Activated naive CD4-positive, alpha-beta T cell treated with anti-CD3 and anti-CD28 coated beads, Interleukin-2, amount 50 U/mL, for 16 hours (primary cell): ENCODE measurements at regions not wholly inside any gene's neighbourhood (a gene's known extent, or its start where the extent isn't known, plus 50 kb on each side); places are given as distances from the start of the nearest gene placed in this dataset.

Experiments used
- DNase-seq: peaks from one replicate; pipeline ENCODE4 v3.0.0-alpha.2; 2020

GRCh38 chr2:129133692-129134641 is 815.3 kb upstream of the HS6ST1 start:
- DNase-seq: no peak

- no peak for DNase-seq
These were observed 816.3 kb upstream of the HS6ST1 start for GRCh38 chr2:129135017-129135416.

GRCh38 chr2:129139380-129139779 is 820.7 kb upstream of the HS6ST1 start:
- no peak for DNase-seq

GRCh38 chr2:129142465-129142864 is 823.8 kb upstream of the HS6ST1 start:
- no peak for DNase-seq

GRCh38 chr2:129144082-129144791 is 825.6 kb upstream of the HS6ST1 start:
- DNase-seq: no peak

- no peak for DNase-seq
These were observed 827.0 kb upstream of the RAB6C start for GRCh38 chr2:129152514-129152913.

GRCh38 chr2:129160879-129161278 is 818.6 kb upstream of the RAB6C start:
- DNase-seq: no peak

GRCh38 chr2:129164220-129164949 is 815.1 kb upstream of the RAB6C start:
- no peak for DNase-seq

GRCh38 chr2:129165006-129165405 is 814.5 kb upstream of the RAB6C start:
- DNase-seq: no peak

GRCh38 chr2:129167456-129167855 is 812.0 kb upstream of the RAB6C start:
- DNase-seq: no peak

GRCh38 chr2:129170570-129170969 is 808.9 kb upstream of the RAB6C start:
- DNase-seq: no peak

- DNase-seq: no peak
These were observed 805.3 kb upstream of the RAB6C start for GRCh38 chr2:129174143-129174542.

GRCh38 chr2:129175051-129175450 is 804.4 kb upstream of the RAB6C start:
- DNase-seq: no peak

- DNase-seq: no peak
These were observed 803.1 kb upstream of the RAB6C start for GRCh38 chr2:129176375-129176774.

- DNase-seq: no peak
These were observed 801.1 kb upstream of the RAB6C start for GRCh38 chr2:129178356-129178755.

- DNase-seq: no peak
These were observed 800.3 kb upstream of the RAB6C start for GRCh38 chr2:129179199-129179598.

GRCh38 chr2:129180124-129180716 is 799.2 kb upstream of the RAB6C start:
- DNase-seq: no peak

- no peak for DNase-seq
These were observed 798.0 kb upstream of the RAB6C start for GRCh38 chr2:129181433-129181832.

- DNase-seq: no peak
These were observed 797.5 kb upstream of the RAB6C start for GRCh38 chr2:129181963-129182362.

GRCh38 chr2:129187343-129187742 is 792.1 kb upstream of the RAB6C start:
- DNase-seq: no peak

GRCh38 chr2:129188451-129188850 is 791.0 kb upstream of the RAB6C start:
- DNase-seq: no peak

GRCh38 chr2:129189617-129190319 is 789.7 kb upstream of the RAB6C start:
- no peak for DNase-seq
